HCT116 (cell line): ENCODE measurements at regions not wholly inside any gene's neighbourhood (a gene's known extent, or its start where the extent isn't known, plus 50 kb on each side); places are given as distances from the start of the nearest gene placed in this dataset.
"Not testable (repeated sequence)": the region's sequence is repeated elsewhere in the genome, so short reads cannot be mapped to it uniquely, and the experiment has no call there.

Source experiments
- ATAC-seq: fragments of 200-7000 bp; cut with Tn5 transposase; 2 replicates; pipeline ENCODE4 v1.9.1; 2020; ENCODE audit warnings: mild to moderate bottlenecking, moderate library complexity
- BruUV-seq: library from RNA; stranded (reverse); fragments of 400-500 nt; replicated peaks from 2 replicates; lab custom pipeline; 2021; lab: Mats Ljungman, UMichigan
- CTCF ChIA-PET: fragments of 300-600 bp; sonication (Branson Sonifier 250); formaldehyde crosslinking; loops from one replicate; lab custom pipeline; 2021; ENCODE audit warnings: antibody characterized with exemption; lab: Charles Lee
- POLR2A ChIA-PET: fragments of 300-600, 350-600 bp; sonication (Branson Sonifier 250); formaldehyde crosslinking; loops from one replicate; lab custom pipeline; 2021; ENCODE audit warnings: antibody characterized with exemption; lab: Charles Lee
- RAD21 ChIA-PET, 2 experiments: fragments of 300-600 bp; sonication (Branson Sonifier 250); formaldehyde crosslinking; loops; one replicate each; lab custom pipeline; 2023; ENCODE audit warnings: low total read pairs in 2 of 2; ENCODE audit not compliant: uncharacterized antibody in 2 of 2, unreplicated experiment in 2 of 2, low non-redundant PET in 1 of 2; lab: Charles Lee
- DNase-seq: peaks from one replicate; pipeline ENCODE4 v3.0.0-alpha.2; 2010; ENCODE audit warnings: low read depth, low spot score
- H2AFZ ChIP-seq: fragments of 200-600 bp; shearing (Covaris generic), sonication (generic); 2 replicates; pipeline ENCODE4 v1.6.1; 2017; ENCODE audit warnings: low read depth, mixed run types, mixed read lengths, antibody characterized with exemption, low read length; ENCODE audit not compliant: poor library complexity, severe bottlenecking
- H3K27ac ChIP-seq: 2 replicates; pipeline ENCODE4 v1.5.1; 2012; ENCODE audit warnings: low read depth, low read length
- H3K27me3 ChIP-seq: fragments of 200-600 bp; sonication (generic); 2 replicates; pipeline ENCODE4 v1.6.1; 2016; ENCODE audit warnings: mixed run types, low read length, mixed read lengths; ENCODE audit not compliant: insufficient read depth
- H3K36me3 ChIP-seq, 2 experiments: fragments of 200-500 bp in 1 of 2; fragments of 200-600 bp in 1 of 2; sonication (Bioruptor generic) in 1 of 2; sonication (generic) in 1 of 2; 2 replicates each; pipeline versions ENCODE4 v1.5.1 to v1.6.1; 2014 to 2016; ENCODE audit warnings: low read length in 2 of 2, inconsistent platforms in 1 of 2, mixed read lengths in 1 of 2, mixed run types in 1 of 2; ENCODE audit not compliant: insufficient read depth in 2 of 2, control insufficient read depth in 1 of 2
- H3K4me1 ChIP-seq, 2 experiments: fragments of 200-600 bp in 1 of 2; sonication (generic) in 1 of 2; 2 replicates each; pipeline versions ENCODE4 v1.5.1 to v1.6.1; 2012 to 2017; ENCODE audit warnings: low read length in 2 of 2, inconsistent platforms in 1 of 2, mild to moderate bottlenecking in 1 of 2, mixed read lengths in 1 of 2, mixed run types in 1 of 2, moderate library complexity in 1 of 2; ENCODE audit not compliant: insufficient read depth in 2 of 2, control insufficient read depth in 1 of 2
- H3K4me2 ChIP-seq: fragments of 200-600 bp; sonication (generic); 2 replicates; pipeline ENCODE4 v1.6.1; 2017; ENCODE audit warnings: mixed run types, low read length, mixed read lengths
- H3K4me3 ChIP-seq, 2 experiments: fragments of 200-600 bp in 1 of 2; sonication (generic) in 1 of 2; replicated peaks in 1 of 2; 2 replicates each; pipeline ENCODE4 v1.5.1; 2011 to 2016; ENCODE audit warnings: low read length in 2 of 2, control low read depth in 1 of 2, low read depth in 1 of 2, mild to moderate bottlenecking in 1 of 2, mixed read lengths in 1 of 2, mixed run types in 1 of 2
- H3K79me2 ChIP-seq: fragments of 200-600 bp; sonication (generic); 2 replicates; pipeline ENCODE4 v1.6.1; 2017; ENCODE audit warnings: mild to moderate bottlenecking, mixed run types, low read length, moderate library complexity, mixed read lengths; ENCODE audit not compliant: insufficient read depth
- H3K9ac ChIP-seq: fragments of 200-600 bp; sonication (generic); 2 replicates; pipeline ENCODE4 v1.6.1; 2016; ENCODE audit warnings: low read length, mixed read lengths
- H3K9me2 ChIP-seq: fragments of 200-600 bp; sonication (generic), shearing (Covaris generic); 2 replicates; pipeline ENCODE4 v1.6.1; 2017; ENCODE audit warnings: mixed run types, mild to moderate bottlenecking, moderate library complexity; ENCODE audit not compliant: insufficient read depth
- H3K9me3 ChIP-seq, 2 experiments: fragments of 200-500 bp in 1 of 2; fragments of 200-600 bp in 1 of 2; sonication (Bioruptor generic) in 1 of 2; sonication (generic) in 1 of 2; 2 replicates each; pipeline ENCODE4 v1.6.1; 2014 to 2017; ENCODE audit warnings: low read length in 2 of 2, mixed read lengths in 2 of 2, inconsistent platforms in 1 of 2, low read depth in 1 of 2, mild to moderate bottlenecking in 1 of 2, mixed run types in 1 of 2, moderate library complexity in 1 of 2; ENCODE audit not compliant: control insufficient read depth in 1 of 2, insufficient read depth in 1 of 2
- H4K20me1 ChIP-seq: fragments of 200-600 bp; sonication (generic), shearing (Covaris generic); 2 replicates; pipeline ENCODE4 v1.6.1; 2017; ENCODE audit warnings: mixed run types, mild to moderate bottlenecking, moderate library complexity; ENCODE audit not compliant: insufficient read depth
- RAD21 ChIP-seq: IDR thresholded peaks from 2 replicates; pipeline ENCODE4 v1.6.1; 2012; ENCODE audit warnings: low read depth, mild to moderate bottlenecking
- intact Hi-C: fragments of 100-400 bp; cut with micrococcal nuclease; formaldehyde crosslinking; loops from 2 replicates; pipeline ENCODE4 v1.10.0; 2022
- TF ChIP-seq, protein P1 (sequence below), 3 experiments: fragments of 200-600 bp in 1 of 3; sonication (generic) in 1 of 3; IDR thresholded peaks in 2 of 3; conservative IDR thresholded peaks in 1 of 3; 2 replicates each; pipeline ENCODE4 v1.5.1; 2012 to 2017; ENCODE audit warnings: low read depth in 2 of 3, low read length in 2 of 3, antibody characterized with exemption in 1 of 3, borderline replicate concordance in 1 of 3, control low read depth in 1 of 3, mild to moderate bottlenecking in 1 of 3, mixed read lengths in 1 of 3, mixed run types in 1 of 3, moderate library complexity in 1 of 3; ENCODE audit not compliant: insufficient read depth in 1 of 3

DNA sequence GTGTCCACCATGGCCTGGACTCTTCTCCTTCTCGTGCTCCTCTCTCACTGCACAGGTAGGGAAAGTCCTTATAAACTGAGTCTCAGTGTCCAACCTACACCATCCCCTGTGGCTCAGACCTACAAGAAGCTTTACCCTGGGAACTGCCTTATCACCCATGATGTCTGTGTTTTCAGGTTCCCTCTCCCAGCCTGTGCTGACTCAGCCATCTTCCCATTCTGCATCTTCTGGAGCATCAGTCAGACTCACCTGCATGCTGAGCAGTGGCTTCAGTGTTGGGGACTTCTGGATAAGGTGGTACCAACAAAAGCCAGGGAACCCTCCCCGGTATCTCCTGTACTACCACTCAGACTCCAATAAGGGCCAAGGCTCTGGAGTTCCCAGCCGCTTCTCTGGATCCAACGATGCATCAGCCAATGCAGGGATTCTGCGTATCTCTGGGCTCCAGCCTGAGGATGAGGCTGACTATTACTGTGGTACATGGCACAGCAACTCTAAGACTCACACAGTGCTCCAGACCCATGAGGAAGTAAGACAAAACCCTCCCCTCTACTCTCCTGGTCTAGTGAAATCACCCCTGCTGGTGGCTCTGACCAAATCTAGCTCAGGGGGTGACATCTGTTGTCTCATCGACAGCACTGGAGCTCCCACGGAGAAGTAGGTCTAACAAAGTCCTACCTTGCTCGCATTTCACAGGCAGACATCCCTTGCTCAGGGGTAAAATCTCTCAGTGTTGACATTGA is 74.3 kb downstream of the VPREB1 start:
- intact Hi-C loops: no loop called here
- DNase-seq (no peak), ATAC-seq (no peak)
- Histone ChIP-seq H3K4me2 (no peak overlapping the region), H3K9me3 (no peaks in the 10 kb centered on the region), H3K27me3 (no peaks in the 10 kb centered on the region), H3K4me3 (no peak overlapping the region), H2AFZ (no peak overlapping the region), H3K27ac (no peak overlapping the region), H3K79me2 (no peaks in the 10 kb centered on the region), H3K9me2 (no peaks in the 10 kb centered on the region), H3K9ac (no peak overlapping the region), H4K20me1 (no peaks in the 10 kb centered on the region), H3K36me3 (peaks cover 4 to 7% of the 10 kb centered on the region in 2 experiments; a peak in 2 of 4 replicates), H3K4me1 (no peaks in the 10 kb centered on the region)
- RAD21 ChIA-PET: no interaction called here
- POLR2A ChIA-PET: no interaction called here
- no peak for TF ChIP-seq RAD21
- BruUV-seq: no TSS peak
- CTCF ChIA-PET: no interaction called here

DNA sequence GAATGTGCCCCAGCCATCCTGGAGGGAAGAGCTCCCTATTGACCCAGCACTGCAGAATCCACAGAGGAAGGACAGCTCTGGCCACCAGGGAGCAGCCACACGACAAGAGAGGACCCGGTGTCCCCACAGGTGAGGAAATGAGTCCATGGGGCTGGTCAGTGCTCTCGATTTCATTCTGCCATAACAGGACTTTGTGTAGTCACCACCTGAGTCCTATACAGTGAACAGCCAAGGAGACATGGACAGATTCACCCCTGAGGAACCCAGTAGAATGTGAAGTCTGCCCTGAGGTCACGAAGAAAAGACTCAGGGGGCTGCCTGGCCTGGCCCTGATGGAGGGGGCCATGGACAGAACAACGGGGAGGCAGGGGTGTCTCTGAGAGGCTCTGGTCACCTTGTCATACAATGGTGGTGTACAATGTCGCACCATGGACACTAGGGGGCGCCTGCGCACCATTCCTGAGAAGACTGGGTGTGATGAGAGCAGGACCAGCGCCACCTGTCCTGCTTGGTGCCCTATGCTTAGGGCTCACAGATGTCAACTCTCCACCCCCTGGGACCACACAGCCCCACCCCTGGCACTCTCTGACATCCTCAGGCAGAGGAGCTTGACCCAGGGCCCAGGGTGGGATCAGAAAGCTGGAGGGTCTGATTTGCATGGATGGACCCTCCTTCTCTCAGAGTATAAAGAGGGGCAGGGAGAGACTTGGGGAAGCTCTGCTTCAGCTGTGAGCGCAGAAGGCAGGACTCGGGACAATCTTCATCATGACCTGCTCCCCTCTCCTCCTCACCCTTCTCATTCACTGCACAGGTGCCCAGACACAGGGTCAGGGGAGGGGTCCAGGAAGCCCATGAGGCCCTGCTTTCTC is 77.4 kb downstream of the VPREB1 start:
- intact Hi-C loops: loop anchor here (5.0 kb wide), 1 partner anchor 115 kb away; no protein-coding TSS in a partner anchor
- peak; percentile 53 for TF ChIP-seq RAD21
- TF ChIP-seq, protein P1, sequence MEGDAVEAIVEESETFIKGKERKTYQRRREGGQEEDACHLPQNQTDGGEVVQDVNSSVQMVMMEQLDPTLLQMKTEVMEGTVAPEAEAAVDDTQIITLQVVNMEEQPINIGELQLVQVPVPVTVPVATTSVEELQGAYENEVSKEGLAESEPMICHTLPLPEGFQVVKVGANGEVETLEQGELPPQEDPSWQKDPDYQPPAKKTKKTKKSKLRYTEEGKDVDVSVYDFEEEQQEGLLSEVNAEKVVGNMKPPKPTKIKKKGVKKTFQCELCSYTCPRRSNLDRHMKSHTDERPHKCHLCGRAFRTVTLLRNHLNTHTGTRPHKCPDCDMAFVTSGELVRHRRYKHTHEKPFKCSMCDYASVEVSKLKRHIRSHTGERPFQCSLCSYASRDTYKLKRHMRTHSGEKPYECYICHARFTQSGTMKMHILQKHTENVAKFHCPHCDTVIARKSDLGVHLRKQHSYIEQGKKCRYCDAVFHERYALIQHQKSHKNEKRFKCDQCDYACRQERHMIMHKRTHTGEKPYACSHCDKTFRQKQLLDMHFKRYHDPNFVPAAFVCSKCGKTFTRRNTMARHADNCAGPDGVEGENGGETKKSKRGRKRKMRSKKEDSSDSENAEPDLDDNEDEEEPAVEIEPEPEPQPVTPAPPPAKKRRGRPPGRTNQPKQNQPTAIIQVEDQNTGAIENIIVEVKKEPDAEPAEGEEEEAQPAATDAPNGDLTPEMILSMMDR (IDR thresholded peaks at IDR 0.05 in 2 of 3, conservative IDR thresholded peaks at IDR 0.05 in 1 of 3; ENCODE audit: borderline replicate concordance in 1 of 3, insufficient read depth in 1 of 3, low read depth in 2 of 3, low read length in 2 of 3): peak; percentile 76 to 96 (median 87)

More for the DNA sequence above, 77.4 kb downstream of the VPREB1 start:
- BruUV-seq, H3K9ac ChIP-seq, H2AFZ ChIP-seq, H3K4me1 ChIP-seq, H3K4me2 ChIP-seq, H3K27me3 ChIP-seq, H3K36me3 ChIP-seq, H3K27ac ChIP-seq, H3K4me3 ChIP-seq, RAD21 ChIA-PET, H3K9me3 ChIP-seq, H3K9me2 ChIP-seq, H3K79me2 ChIP-seq, H4K20me1 ChIP-seq, POLR2A ChIA-PET: not testable (repeated sequence)
- CTCF ChIA-PET: interaction anchor here (1.0 to 1.6 kb wide), 3 partner anchors 21 to 115 kb away, joined by 3 to 5 read pairs (median 4); no protein-coding TSS in a partner anchor
- DNase-seq: peak; percentile 54
- peak; percentile 99 for ATAC-seq
